Coronary artery (tissue), 2 donors: ENCODE measurements at regions not wholly inside any gene's neighbourhood (a gene's known extent, or its start where the extent isn't known, plus 50 kb on each side); places are given as distances from the start of the nearest gene placed in this dataset.
"Not testable (repeated sequence)": the region's sequence is repeated elsewhere in the genome, so short reads cannot be mapped to it uniquely, and the experiment has no call there.

Experiments
- DNase-seq: peaks from one replicate; pipeline ENCODE4 v3.0.0-alpha.2; 2017; ENCODE audit warnings: low spot score
- H3K27ac ChIP-seq, 2 donors: fragments of 200-600 bp; sonication (generic); one replicate each; pipeline ENCODE4 v1.5.1; 2016 to 2019
- H3K4me3 ChIP-seq: fragments of 200-600 bp; sonication (generic); 2 replicates; pipeline ENCODE4 v1.5.1; 2016; ENCODE audit warnings: mild to moderate bottlenecking, moderate library complexity
- TF ChIP-seq, protein P1 (sequence below): fragments of 200-600 bp; sonication (generic); IDR thresholded peaks from one replicate; pipeline ENCODE4 v1.5.1; 2019; ENCODE audit warnings: antibody characterized with exemption

DNA sequence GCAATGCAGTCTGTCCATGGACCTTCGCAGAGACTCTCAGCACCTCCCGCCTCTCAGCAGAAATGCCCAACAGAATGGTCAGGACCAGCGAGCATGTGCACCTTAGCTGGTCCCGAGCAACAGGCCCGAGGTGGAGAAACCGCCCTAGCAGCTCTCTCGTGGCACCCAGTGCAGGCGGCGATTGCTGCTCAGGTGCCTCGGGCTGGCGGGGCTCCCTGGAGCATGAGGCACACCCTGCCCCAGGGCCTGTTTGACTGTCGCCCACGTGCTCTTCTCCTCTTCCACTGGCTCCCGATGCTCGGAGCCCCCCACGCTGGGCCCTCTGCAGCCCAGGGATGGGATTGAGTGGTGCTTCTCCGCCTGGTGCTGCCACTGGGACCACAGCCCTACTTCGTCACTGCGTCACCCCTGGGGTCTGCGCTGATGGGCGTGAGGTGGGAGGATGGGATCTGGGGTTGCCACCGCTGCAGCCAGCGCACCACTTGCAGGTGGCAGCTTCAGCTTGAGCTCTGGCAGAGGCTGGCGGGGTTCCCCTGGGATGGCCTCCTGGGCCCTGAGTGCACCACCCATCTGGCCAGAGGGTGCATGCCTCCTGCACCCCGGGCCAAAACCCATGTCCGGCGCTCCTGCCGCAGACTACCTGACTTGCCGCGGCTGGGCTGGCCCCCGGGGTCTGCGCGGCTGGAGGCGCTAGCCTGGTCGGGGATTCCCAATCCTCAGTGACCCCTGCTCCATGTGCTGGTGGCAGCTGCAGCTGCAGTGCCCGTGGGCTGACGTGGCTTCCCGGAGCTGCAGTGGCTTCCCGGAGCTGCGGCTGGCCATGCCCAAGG, 244.2 kb downstream of the FOXD4L6 start:
- peak; percentile 73 for DNase-seq
- TF ChIP-seq, protein P1, sequence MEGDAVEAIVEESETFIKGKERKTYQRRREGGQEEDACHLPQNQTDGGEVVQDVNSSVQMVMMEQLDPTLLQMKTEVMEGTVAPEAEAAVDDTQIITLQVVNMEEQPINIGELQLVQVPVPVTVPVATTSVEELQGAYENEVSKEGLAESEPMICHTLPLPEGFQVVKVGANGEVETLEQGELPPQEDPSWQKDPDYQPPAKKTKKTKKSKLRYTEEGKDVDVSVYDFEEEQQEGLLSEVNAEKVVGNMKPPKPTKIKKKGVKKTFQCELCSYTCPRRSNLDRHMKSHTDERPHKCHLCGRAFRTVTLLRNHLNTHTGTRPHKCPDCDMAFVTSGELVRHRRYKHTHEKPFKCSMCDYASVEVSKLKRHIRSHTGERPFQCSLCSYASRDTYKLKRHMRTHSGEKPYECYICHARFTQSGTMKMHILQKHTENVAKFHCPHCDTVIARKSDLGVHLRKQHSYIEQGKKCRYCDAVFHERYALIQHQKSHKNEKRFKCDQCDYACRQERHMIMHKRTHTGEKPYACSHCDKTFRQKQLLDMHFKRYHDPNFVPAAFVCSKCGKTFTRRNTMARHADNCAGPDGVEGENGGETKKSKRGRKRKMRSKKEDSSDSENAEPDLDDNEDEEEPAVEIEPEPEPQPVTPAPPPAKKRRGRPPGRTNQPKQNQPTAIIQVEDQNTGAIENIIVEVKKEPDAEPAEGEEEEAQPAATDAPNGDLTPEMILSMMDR, result no peak
- no peak overlapping the region for H3K4me3 ChIP-seq
- no peak overlapping the region for H3K27ac ChIP-seq

- DNase-seq, result peak; percentile 36
- H3K27ac ChIP-seq, H3K4me3 ChIP-seq: not testable (repeated sequence)
These were observed 244.9 kb downstream of the FOXD4L6 start for GRCh38 chr9:40883423-40884071.

- H3K4me3 ChIP-seq, DNase-seq, H3K27ac ChIP-seq: not testable (repeated sequence)
These were observed 254.7 kb downstream of the FOXD4L6 start for GRCh38 chr9:40873753-40874295.

DNA sequence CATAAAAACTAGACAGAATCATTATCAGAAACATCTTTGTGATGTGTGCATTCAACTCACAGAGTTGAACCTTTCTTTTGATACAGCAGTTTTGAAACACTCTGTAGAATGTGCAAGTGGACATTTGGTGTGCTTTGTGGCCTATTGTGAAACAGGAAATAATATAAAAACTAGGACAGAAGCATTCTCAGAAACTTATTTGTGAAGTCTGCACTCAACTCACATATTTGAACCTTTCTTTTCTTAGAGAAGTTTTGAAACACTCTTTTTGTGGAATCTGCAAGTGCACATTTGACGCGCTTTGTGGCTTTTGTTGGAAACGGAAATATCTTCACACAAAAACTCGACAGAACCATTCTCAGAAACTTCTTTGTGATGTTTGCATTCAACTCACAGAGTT, 260.0 kb downstream of the FOXD4L6 start:
- not testable (repeated sequence) for H3K4me3 ChIP-seq, H3K27ac ChIP-seq, DNase-seq
